ENCODE measurements at regions not wholly inside any gene's neighbourhood (a gene's known extent, or its start where the extent isn't known, plus 50 kb on each side); places are given as distances from the start of the nearest gene placed in this dataset.
"Not testable (repeated sequence)": the region's sequence is repeated elsewhere in the genome, so short reads cannot be mapped to it uniquely, and the experiment has no call there.

DNA sequence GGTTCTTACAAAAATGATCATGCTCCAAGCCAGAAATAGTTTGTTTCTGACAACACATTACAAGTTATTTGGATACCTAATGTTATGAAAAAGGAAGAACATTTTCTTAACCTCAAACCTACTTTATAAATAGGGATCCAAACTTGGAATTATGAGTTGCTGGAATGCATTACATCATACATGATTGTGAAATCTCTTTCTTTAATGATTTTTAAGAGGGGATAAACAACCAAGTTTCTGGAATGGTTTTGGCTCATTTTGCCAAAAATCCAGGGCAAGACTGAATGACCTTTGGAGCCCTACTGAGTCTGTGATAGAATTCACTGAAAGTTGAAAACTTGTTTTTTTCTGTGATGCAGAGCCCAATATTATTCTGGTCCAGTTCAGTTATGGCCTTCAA, 157.0 kb upstream of the FOLH1 start:
- not testable (repeated sequence) for TF ChIP-seq POLR2A (IDR thresholded peaks at IDR 0.05; ENCODE audit: low read length); CBX8 (IDR thresholded peaks at IDR 0.05); EP300 (IDR thresholded peaks at IDR 0.05)
- TF ChIP-seq, protein P1, sequence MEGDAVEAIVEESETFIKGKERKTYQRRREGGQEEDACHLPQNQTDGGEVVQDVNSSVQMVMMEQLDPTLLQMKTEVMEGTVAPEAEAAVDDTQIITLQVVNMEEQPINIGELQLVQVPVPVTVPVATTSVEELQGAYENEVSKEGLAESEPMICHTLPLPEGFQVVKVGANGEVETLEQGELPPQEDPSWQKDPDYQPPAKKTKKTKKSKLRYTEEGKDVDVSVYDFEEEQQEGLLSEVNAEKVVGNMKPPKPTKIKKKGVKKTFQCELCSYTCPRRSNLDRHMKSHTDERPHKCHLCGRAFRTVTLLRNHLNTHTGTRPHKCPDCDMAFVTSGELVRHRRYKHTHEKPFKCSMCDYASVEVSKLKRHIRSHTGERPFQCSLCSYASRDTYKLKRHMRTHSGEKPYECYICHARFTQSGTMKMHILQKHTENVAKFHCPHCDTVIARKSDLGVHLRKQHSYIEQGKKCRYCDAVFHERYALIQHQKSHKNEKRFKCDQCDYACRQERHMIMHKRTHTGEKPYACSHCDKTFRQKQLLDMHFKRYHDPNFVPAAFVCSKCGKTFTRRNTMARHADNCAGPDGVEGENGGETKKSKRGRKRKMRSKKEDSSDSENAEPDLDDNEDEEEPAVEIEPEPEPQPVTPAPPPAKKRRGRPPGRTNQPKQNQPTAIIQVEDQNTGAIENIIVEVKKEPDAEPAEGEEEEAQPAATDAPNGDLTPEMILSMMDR (IDR thresholded peaks at IDR 0.05): not testable (repeated sequence)
